ENCODE measurements at regions not wholly inside any gene's neighbourhood (a gene's known extent, or its start where the extent isn't known, plus 50 kb on each side); places are given as distances from the start of the nearest gene placed in this dataset.

- H3K4me3 Mint-ChIP-seq = no peak overlapping the region
These were observed 480.3 kb downstream of the MEIS1 start for GRCh38 chr2:66915237-66915636.

DNA sequence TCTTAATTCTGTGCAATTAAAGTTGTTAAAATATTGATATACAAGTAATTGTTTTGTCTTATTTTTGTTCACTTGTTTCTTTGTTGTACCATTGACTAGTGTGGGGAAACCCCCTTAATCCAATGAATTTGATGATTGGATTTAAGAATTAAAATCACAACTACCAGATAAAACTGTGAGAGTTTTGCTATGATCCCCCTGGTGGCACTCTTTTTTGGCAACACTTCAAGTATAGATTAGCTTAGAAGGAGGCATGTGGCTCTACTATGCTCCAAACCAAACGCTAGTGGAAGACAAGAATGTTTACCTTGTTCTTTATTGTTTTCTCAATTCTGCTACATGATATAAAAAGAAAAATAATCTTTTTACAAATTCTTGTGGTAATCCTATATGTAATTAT, 477.8 kb upstream of the ETAA1 start:
- POLR2A ChIA-PET = no interaction called here
- H3K4me1 Mint-ChIP-seq = no peaks in the 10 kb centered on the region
- CTCF ChIA-PET = no interaction called here
- H3K27ac Mint-ChIP-seq = no peak overlapping the region
- intact Hi-C loops (cut with micrococcal nuclease) = no loop called here
- TF ChIP-seq, protein P1, sequence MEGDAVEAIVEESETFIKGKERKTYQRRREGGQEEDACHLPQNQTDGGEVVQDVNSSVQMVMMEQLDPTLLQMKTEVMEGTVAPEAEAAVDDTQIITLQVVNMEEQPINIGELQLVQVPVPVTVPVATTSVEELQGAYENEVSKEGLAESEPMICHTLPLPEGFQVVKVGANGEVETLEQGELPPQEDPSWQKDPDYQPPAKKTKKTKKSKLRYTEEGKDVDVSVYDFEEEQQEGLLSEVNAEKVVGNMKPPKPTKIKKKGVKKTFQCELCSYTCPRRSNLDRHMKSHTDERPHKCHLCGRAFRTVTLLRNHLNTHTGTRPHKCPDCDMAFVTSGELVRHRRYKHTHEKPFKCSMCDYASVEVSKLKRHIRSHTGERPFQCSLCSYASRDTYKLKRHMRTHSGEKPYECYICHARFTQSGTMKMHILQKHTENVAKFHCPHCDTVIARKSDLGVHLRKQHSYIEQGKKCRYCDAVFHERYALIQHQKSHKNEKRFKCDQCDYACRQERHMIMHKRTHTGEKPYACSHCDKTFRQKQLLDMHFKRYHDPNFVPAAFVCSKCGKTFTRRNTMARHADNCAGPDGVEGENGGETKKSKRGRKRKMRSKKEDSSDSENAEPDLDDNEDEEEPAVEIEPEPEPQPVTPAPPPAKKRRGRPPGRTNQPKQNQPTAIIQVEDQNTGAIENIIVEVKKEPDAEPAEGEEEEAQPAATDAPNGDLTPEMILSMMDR (IDR thresholded peaks at IDR 0.05) = no peak
- H3K9me3 Mint-ChIP-seq = no peaks in the 10 kb centered on the region
- H3K4me3 Mint-ChIP-seq = no peak overlapping the region
- DNase-seq (no peak), ATAC-seq (ENCODE audit: low read depth) (no peak)
- H3K36me3 Mint-ChIP-seq (ENCODE audit: low read depth) = no peaks in the 10 kb centered on the region
- H3K27me3 Mint-ChIP-seq = no peaks in the 10 kb centered on the region

More at GRCh38 chr2:66915237-66915636, 480.3 kb downstream of the MEIS1 start:
- Mint-ChIP-seq H3K27me3 (no peaks in the 10 kb centered on the region), H3K9me3 (peaks cover 2% of the 10 kb centered on the region), H3K36me3 (ENCODE audit: low read depth) (no peaks in the 10 kb centered on the region), H3K27ac (no peak overlapping the region), H3K4me1 (no peaks in the 10 kb centered on the region)
- no peak for DNase-seq
- POLR2A ChIA-PET = no interaction called here
- TF ChIP-seq, protein P1 (IDR thresholded peaks at IDR 0.05) = no peak
- no peak for ATAC-seq (ENCODE audit: low read depth)
- intact Hi-C loops (cut with micrococcal nuclease) = no loop called here
- CTCF ChIA-PET = no interaction called here

DNA sequence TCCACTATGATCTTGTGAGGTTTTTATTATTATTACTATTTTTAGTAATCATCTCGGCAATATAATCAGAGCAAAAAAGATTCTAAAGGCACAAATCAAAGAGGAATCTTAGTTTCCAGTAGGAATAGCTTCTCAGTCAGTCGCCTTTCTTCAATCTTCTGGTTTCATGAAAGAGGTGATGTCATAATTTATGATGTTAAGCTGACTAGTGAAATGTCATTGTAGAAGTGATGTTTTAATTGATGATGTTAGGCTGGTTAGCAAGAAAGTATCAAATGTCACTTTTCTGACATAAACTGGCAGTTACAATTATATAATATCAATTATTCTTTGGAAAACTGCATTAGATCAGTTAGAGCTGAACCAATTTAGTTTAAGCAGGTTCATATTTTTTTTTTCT, 476.7 kb upstream of the ETAA1 start:
- Mint-ChIP-seq H3K27ac (no peak overlapping the region), H3K4me1 (no peaks in the 10 kb centered on the region), H3K36me3 (ENCODE audit: low read depth) (no peaks in the 10 kb centered on the region), H3K9me3 (no peaks in the 10 kb centered on the region), H3K4me3 (no peak overlapping the region), H3K27me3 (no peaks in the 10 kb centered on the region)
- ChIA-PET CTCF (no interaction called here), POLR2A (no interaction called here)
- TF ChIP-seq, protein P1 (IDR thresholded peaks at IDR 0.05) = no peak
- DNase-seq = no peak
- intact Hi-C loops (cut with micrococcal nuclease) = no loop called here
- no peak for ATAC-seq (ENCODE audit: low read depth)

DNA sequence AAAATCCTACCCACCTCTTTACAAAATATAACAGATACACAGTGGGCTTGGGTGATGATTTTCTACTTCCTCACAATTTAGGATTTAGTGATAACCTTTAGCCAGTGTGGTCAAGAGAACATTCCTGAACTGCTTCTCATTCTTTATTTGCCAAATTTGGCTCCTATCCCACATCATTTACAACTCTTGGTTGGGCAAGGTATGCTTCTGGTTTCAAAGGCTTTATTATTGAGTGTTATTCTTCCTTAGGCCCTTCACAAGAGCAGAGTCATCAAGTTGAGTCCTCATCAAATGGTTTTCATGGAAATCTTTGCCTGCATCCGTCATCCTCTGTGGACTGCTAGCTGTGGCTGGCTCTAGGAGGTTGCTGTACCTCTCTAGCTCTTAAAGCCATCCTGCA, 472.0 kb upstream of the ETAA1 start:
- POLR2A ChIA-PET = no interaction called here
- Mint-ChIP-seq H3K9me3 (no peaks in the 10 kb centered on the region), H3K36me3 (ENCODE audit: low read depth) (no peaks in the 10 kb centered on the region), H3K27ac (no peak overlapping the region), H3K27me3 (no peaks in the 10 kb centered on the region), H3K4me1 (no peaks in the 10 kb centered on the region), H3K4me3 (no peak overlapping the region)
- intact Hi-C loops (cut with micrococcal nuclease) = no loop called here
- ATAC-seq (ENCODE audit: low read depth) (no peak), DNase-seq (no peak)
- CTCF ChIA-PET = no interaction called here
- TF ChIP-seq, protein P1 (IDR thresholded peaks at IDR 0.05) = no peak

GRCh38 chr2:66926594-66927112, 470.5 kb upstream of the ETAA1 start:
- DNase-seq (no peak), ATAC-seq (ENCODE audit: low read depth) (no peak)
- Mint-ChIP-seq H3K4me1 (no peaks in the 10 kb centered on the region), H3K9me3 (no peaks in the 10 kb centered on the region), H3K36me3 (ENCODE audit: low read depth) (no peaks in the 10 kb centered on the region), H3K27me3 (no peaks in the 10 kb centered on the region), H3K4me3 (no peak overlapping the region), H3K27ac (no peak overlapping the region)
- intact Hi-C loops (cut with micrococcal nuclease) = no loop called here
- ChIA-PET POLR2A (no interaction called here), CTCF (no interaction called here)
- TF ChIP-seq, protein P1 (IDR thresholded peaks at IDR 0.05) = no peak

Measured in activated B cell treated with CpG ODN at 0.5 μM for 24 hours (primary cell).